WTC11 (cell line): ENCODE measurements at regions not wholly inside any gene's neighbourhood (a gene's known extent, or its start where the extent isn't known, plus 50 kb on each side); places are given as distances from the start of the nearest gene placed in this dataset.
A peak's percentile ranks its signal among the peaks of the same experiment; 100 is the strongest.
"Not testable (repeated sequence)": the region's sequence is repeated elsewhere in the genome, so short reads cannot be mapped to it uniquely, and the experiment has no call there.

Source experiments
- ATAC-seq: fragments of 200-7000 bp; cut with Tn5 transposase; 2 replicates; pipeline ENCODE4 v1.10.0; 2021; ENCODE audit warnings: mild to moderate bottlenecking, moderate library complexity
- CTCF ChIA-PET: fragments of 300-600 bp; sonication (Branson Sonifier 250); formaldehyde crosslinking; loops from one replicate; lab custom pipeline; 2021; ENCODE audit warnings: antibody characterized with exemption; lab: Charles Lee
- POLR2A ChIA-PET: fragments of 350-600 bp; sonication (Branson Sonifier 250); formaldehyde crosslinking; loops from one replicate; lab custom pipeline; 2021; ENCODE audit warnings: antibody characterized with exemption; lab: Charles Lee
- DNase-seq: peaks from one replicate; pipeline ENCODE4 v3.0.0; 2021; ENCODE audit warnings: low spot score
- H3K27ac Mint-ChIP-seq: 2 replicates; pipeline ENCODE4 v1.8.0; 2021; ENCODE audit warnings: mixed read lengths
- H3K27me3 Mint-ChIP-seq: 2 replicates; pipeline ENCODE4 v1.8.0; 2021; ENCODE audit warnings: low read depth, mild to moderate bottlenecking, moderate library complexity, mixed read lengths
- H3K36me3 Mint-ChIP-seq: 2 replicates; pipeline ENCODE4 v1.8.0; 2021; ENCODE audit warnings: mixed read lengths
- H3K4me1 Mint-ChIP-seq: 2 replicates; pipeline ENCODE4 v1.8.0; 2022; ENCODE audit warnings: mixed read lengths
- H3K4me3 Mint-ChIP-seq: 2 replicates; pipeline ENCODE4 v1.8.0; 2021; ENCODE audit warnings: mild to moderate bottlenecking, moderate library complexity, mixed read lengths
- H3K9me3 Mint-ChIP-seq: 2 replicates; pipeline ENCODE4 v1.8.0; 2021; ENCODE audit warnings: mixed read lengths
- ATF1 ChIP-seq: sonication (generic); formaldehyde crosslinking; IDR thresholded peaks from 2 replicates; pipeline ENCODE4 v1.8.1; 2023; ENCODE audit warnings: mild to moderate bottlenecking, moderate library complexity, missing genetic modification reagents
- CREM ChIP-seq: sonication (generic); formaldehyde crosslinking; IDR thresholded peaks from 2 replicates; pipeline ENCODE4 v1.8.1; 2022; ENCODE audit warnings: mild to moderate bottlenecking, missing genetic modification reagents, moderate library complexity
- ETV6 ChIP-seq: sonication (generic); formaldehyde crosslinking; IDR thresholded peaks from 2 replicates; pipeline ENCODE4 v1.8.1; 2022; ENCODE audit warnings: mild to moderate bottlenecking, missing genetic modification reagents
- FOXP1 ChIP-seq: sonication (generic); formaldehyde crosslinking; IDR thresholded peaks from 2 replicates; pipeline ENCODE4 v1.8.0; 2022; ENCODE audit warnings: missing genetic modification reagents, mild to moderate bottlenecking, moderate library complexity, borderline replicate concordance
- GABPB1 ChIP-seq: sonication (generic); formaldehyde crosslinking; IDR thresholded peaks from 2 replicates; pipeline ENCODE4 v1.8.1; 2023; ENCODE audit warnings: mild to moderate bottlenecking, missing genetic modification reagents
- IRF1 ChIP-seq: sonication (generic); formaldehyde crosslinking; IDR thresholded peaks from 2 replicates; pipeline ENCODE4 v1.8.0; 2023; ENCODE audit warnings: missing genetic modification reagents
- JAZF1 ChIP-seq: fragments of 250-450 bp; sonication (Bioruptor Pico); IDR thresholded peaks from 2 replicates; pipeline ENCODE4 v1.9.0; 2021; ENCODE audit warnings: moderate library complexity, mild to moderate bottlenecking, inconsistent platforms
- NFE2L1 ChIP-seq: sonication (generic); formaldehyde crosslinking; IDR thresholded peaks from 2 replicates; pipeline ENCODE4 v1.8.1; 2023; ENCODE audit warnings: missing genetic modification reagents
- OVOL2 ChIP-seq: fragments of 250-450 bp; sonication (Bioruptor Pico); IDR thresholded peaks from 2 replicates; pipeline ENCODE4 v1.9.0; 2021; ENCODE audit warnings: mild to moderate bottlenecking, borderline replicate concordance
- PRDM15 ChIP-seq: sonication (generic); formaldehyde crosslinking; IDR thresholded peaks from 2 replicates; pipeline ENCODE4 v1.8.0; 2022; ENCODE audit warnings: missing genetic modification reagents
- PRRX2 ChIP-seq: fragments of 250-450 bp; sonication (Bioruptor Pico); IDR thresholded peaks from 2 replicates; pipeline ENCODE4 v1.8.0; 2021; ENCODE audit warnings: mild to moderate bottlenecking
- RELA ChIP-seq: sonication (generic); formaldehyde crosslinking; IDR thresholded peaks from 2 replicates; pipeline ENCODE4 v1.8.1; 2022; ENCODE audit warnings: missing genetic modification reagents, mild to moderate bottlenecking, borderline replicate concordance
- SMAD4 ChIP-seq: sonication (generic); formaldehyde crosslinking; IDR thresholded peaks from 2 replicates; pipeline ENCODE4 v1.8.0; 2022; ENCODE audit warnings: mild to moderate bottlenecking, missing genetic modification reagents
- ZBTB21 ChIP-seq: sonication (generic); formaldehyde crosslinking; IDR thresholded peaks from 2 replicates; pipeline ENCODE4 v1.8.1; 2023; ENCODE audit warnings: mild to moderate bottlenecking, missing genetic modification reagents, borderline replicate concordance
- ZNF281 ChIP-seq: sonication (generic); formaldehyde crosslinking; IDR thresholded peaks from 2 replicates; pipeline ENCODE4 v1.8.0; 2023; ENCODE audit warnings: mild to moderate bottlenecking, missing genetic modification reagents
- ZNF416 ChIP-seq: fragments of 250-450 bp; sonication (Bioruptor Pico); IDR thresholded peaks from 2 replicates; pipeline ENCODE4 v1.9.0; 2021; ENCODE audit warnings: mild to moderate bottlenecking, inconsistent platforms
- ZNF512 ChIP-seq: sonication (generic); formaldehyde crosslinking; IDR thresholded peaks from 2 replicates; pipeline ENCODE4 v1.8.1; 2022; ENCODE audit warnings: missing genetic modification reagents, borderline replicate concordance
- ZNF532 ChIP-seq: fragments of 250-450 bp; sonication (Bioruptor Pico); IDR thresholded peaks from 2 replicates; pipeline ENCODE4 v1.9.0; 2021; ENCODE audit warnings: mild to moderate bottlenecking, borderline replicate concordance
- TF ChIP-seq, protein P1 (sequence below): sonication (generic); formaldehyde crosslinking; IDR thresholded peaks from 2 replicates; pipeline ENCODE4 v1.8.0; 2022; ENCODE audit warnings: mild to moderate bottlenecking, missing genetic modification reagents

DNA sequence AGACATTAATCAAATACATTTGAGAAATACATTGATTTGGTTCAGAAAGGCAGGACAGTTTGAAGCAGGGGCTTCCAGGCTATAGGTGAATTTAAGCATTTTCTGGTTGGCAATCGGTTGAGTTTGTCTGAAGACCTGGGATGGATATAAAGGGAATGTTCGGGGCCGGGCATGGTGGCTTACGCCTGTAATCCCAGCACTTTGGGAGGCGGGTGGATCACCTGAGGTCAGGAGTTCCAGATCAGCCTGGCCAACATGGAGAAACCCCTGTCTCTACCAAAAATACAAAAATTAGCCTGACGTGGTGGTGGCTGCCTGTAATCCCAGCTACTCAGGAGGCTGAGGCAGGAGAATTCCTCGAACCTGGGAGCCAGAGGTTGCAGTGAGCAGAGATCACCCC lies 166.5 kb upstream of the ATP10A start:
- H3K27ac Mint-ChIP-seq, POLR2A ChIA-PET, H3K27me3 Mint-ChIP-seq, ATAC-seq, H3K36me3 Mint-ChIP-seq, H3K4me3 Mint-ChIP-seq, DNase-seq, CTCF ChIA-PET, H3K9me3 Mint-ChIP-seq: not testable (repeated sequence)
- H3K4me1 Mint-ChIP-seq: peaks cover 18% of the 10 kb centered on the region
- TF ChIP-seq PRDM15 (CRISPR knock-in tag): peak; percentile 69

DNA sequence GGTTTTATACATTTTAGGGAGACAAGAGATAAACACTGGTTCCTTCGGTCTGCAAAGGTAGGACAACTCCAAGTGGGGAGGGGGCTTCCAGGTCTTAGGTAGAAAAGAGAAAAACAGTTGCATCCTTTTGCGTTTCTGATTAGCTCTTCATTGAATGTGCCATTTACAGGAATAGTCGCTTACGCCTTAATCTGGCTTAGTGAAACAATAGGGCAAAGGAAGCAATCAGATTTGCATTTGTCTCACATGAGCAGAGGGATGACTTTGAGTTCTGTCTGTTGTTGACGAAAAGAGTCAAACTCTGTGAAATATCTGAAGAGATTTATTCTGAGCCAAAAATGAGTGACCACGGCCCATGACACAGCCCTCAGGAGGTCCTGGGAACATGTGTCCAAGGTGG lies 166.0 kb upstream of the ATP10A start:
- Mint-ChIP-seq H3K36me3 (no peaks in the 10 kb centered on the region), H3K4me1 (peaks cover 18% of the 10 kb centered on the region), H3K4me3 (no peak overlapping the region), H3K27ac (no peak overlapping the region), H3K27me3 (no peaks in the 10 kb centered on the region), H3K9me3 (no peaks in the 10 kb centered on the region)
- no peak for TF ChIP-seq ZNF532 (CRISPR knock-in tag)
- no peak for TF ChIP-seq ZNF416
- no peak for TF ChIP-seq ZBTB21 (CRISPR knock-in tag)
- ATAC-seq: no peak
- ChIA-PET CTCF (interaction anchor here (0.5 kb wide), 1 partner anchor 520 kb away, joined by 3 read pairs; no protein-coding TSS in a partner anchor), POLR2A (no interaction called here)
- DNase-seq: no peak

DNA sequence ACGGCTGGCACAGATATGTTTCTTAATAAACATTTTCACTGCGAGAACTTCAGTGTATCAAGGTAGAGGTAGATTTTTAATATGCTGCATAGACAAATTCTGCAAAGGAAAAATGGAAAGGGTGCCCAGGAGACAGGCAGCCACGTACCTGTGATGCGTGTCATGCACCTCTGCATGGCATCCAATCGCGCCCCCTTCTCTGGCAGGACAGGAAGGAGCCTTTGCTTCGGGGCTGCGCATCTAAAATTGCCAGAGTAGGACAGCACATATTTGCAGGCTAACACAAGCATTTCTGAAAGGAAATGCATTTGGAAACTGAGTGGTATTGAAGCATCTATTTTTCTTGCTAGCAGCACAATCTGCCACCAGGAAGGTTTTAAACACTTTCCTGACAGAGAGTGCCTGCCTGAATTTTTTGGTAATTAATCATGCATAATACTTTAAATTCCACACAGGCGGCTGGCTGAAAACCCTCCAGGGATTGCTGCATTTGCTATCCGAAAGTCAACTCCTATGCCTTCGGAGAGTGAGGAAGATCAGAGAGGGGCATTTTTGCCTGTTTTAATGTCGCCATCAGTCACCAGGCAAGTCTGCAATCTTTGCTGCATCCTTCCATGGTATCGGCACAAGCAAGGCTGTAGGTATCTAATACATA lies 165.1 kb upstream of the ATP10A start:
- Mint-ChIP-seq H3K9me3 (no peaks in the 10 kb centered on the region), H3K4me3 (no peak overlapping the region), H3K4me1 (peaks cover 18% of the 10 kb centered on the region), H3K36me3 (no peaks in the 10 kb centered on the region), H3K27ac (no peak overlapping the region), H3K27me3 (no peaks in the 10 kb centered on the region)
- ATAC-seq (no peak), DNase-seq (no peak)
- CTCF ChIA-PET: no interaction called here
- POLR2A ChIA-PET: interaction anchor here (0.6 kb wide), 1 partner anchor 86 kb away, joined by 3 read pairs; no protein-coding TSS in a partner anchor
- no peak for TF ChIP-seq ATF1 (CRISPR knock-in tag)
- no peak for TF ChIP-seq RELA
- no peak for TF ChIP-seq ZNF512 (CRISPR knock-in tag)
- no peak for TF ChIP-seq SMAD4 (CRISPR knock-in tag)
- TF ChIP-seq, protein P1, sequence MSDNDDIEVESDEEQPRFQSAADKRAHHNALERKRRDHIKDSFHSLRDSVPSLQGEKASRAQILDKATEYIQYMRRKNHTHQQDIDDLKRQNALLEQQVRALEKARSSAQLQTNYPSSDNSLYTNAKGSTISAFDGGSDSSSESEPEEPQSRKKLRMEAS: no peak
- TF ChIP-seq CREM (CRISPR knock-in tag): no peak
- TF ChIP-seq OVOL2: no peak
- TF ChIP-seq IRF1: no peak
- no peak for TF ChIP-seq ZNF281 (CRISPR knock-in tag)
- TF ChIP-seq PRRX2: no peak
- TF ChIP-seq JAZF1 (CRISPR knock-in tag): no peak
- no peak for TF ChIP-seq GABPB1 (CRISPR knock-in tag)
- TF ChIP-seq ETV6: no peak
- TF ChIP-seq FOXP1 (CRISPR knock-in tag): no peak
- no peak for TF ChIP-seq NFE2L1 (CRISPR knock-in tag)
